MM.1S (cell line): ENCODE measurements at regions not wholly inside any gene's neighbourhood (a gene's known extent, or its start where the extent isn't known, plus 50 kb on each side); places are given as distances from the start of the nearest gene placed in this dataset.

Source experiments
- CTCF ChIP-seq: fragments of 300-600 bp; sonication (generic); IDR thresholded peaks from 2 replicates; pipeline ENCODE4 v1.5.1; 2016; ENCODE audit warnings: antibody characterized with exemption, low read length, mixed read lengths
- EZH2 ChIP-seq: fragments of 300-600 bp; sonication (generic); optimal IDR thresholded peaks from 2 replicates; pipeline ENCODE3; 2017; ENCODE audit warnings: low read depth, mild to moderate bottlenecking, antibody characterized with exemption, low read length, mixed read lengths
- EZH2phosphoT487 ChIP-seq: fragments of 300-600 bp; sonication (generic); IDR thresholded peaks from 2 replicates; pipeline ENCODE4 v1.6.1; 2018; ENCODE audit warnings: antibody characterized with exemption, low read length

- TF ChIP-seq CTCF, result no peak
- TF ChIP-seq EZH2, result no peak
- no peak for TF ChIP-seq EZH2phosphoT487
These were observed 1831.8 kb downstream of the PCDH7 start for GRCh38 chr4:32551943-32552342.
